Hepatocyte (in vitro differentiated cells): ENCODE measurements at regions not wholly inside any gene's neighbourhood (a gene's known extent, or its start where the extent isn't known, plus 50 kb on each side); places are given as distances from the start of the nearest gene placed in this dataset.

Experiments used
- DNase-seq: peaks from one replicate; pipeline ENCODE4 v3.0.0-alpha.2; 2016; ENCODE audit warnings: low spot score
- H2AFZ ChIP-seq: fragments of 200-600 bp; sonication (generic); 2 replicates; pipeline ENCODE4 v1.6.0; 2016; ENCODE audit warnings: antibody characterized with exemption, mild to moderate bottlenecking
- H3K27ac ChIP-seq: fragments of 200-600 bp; sonication (generic); 2 replicates; pipeline ENCODE4 v1.5.1; 2016; ENCODE audit warnings: mild to moderate bottlenecking
- H3K27me3 ChIP-seq: fragments of 200-600 bp; sonication (generic); 2 replicates; pipeline ENCODE4 v1.6.1; 2016
- H3K36me3 ChIP-seq: fragments of 200-600 bp; sonication (generic); replicated peaks from 2 replicates; pipeline ENCODE4 v1.5.1; 2016; ENCODE audit warnings: low read depth; ENCODE audit not compliant: insufficient read depth
- H3K4me1 ChIP-seq: fragments of 200-600 bp; sonication (generic); 2 replicates; pipeline ENCODE4 v1.5.1; 2016; ENCODE audit warnings: mild to moderate bottlenecking, moderate library complexity; ENCODE audit not compliant: insufficient read depth
- H3K4me2 ChIP-seq: fragments of 200-600 bp; sonication (generic); 2 replicates; pipeline ENCODE4 v1.6.0; 2016
- H3K4me3 ChIP-seq: fragments of 200-600 bp; sonication (generic); 2 replicates; pipeline ENCODE4 v1.5.1; 2016; ENCODE audit warnings: mild to moderate bottlenecking
- H3K79me2 ChIP-seq: fragments of 200-600 bp; sonication (generic); 2 replicates; pipeline ENCODE4 v1.6.0; 2017; ENCODE audit warnings: mild to moderate bottlenecking
- H3K9me2 ChIP-seq: fragments of 200-600 bp; sonication (generic); replicated peaks from 2 replicates; pipeline ENCODE4 v1.6.0; 2017; ENCODE audit warnings: mild to moderate bottlenecking; ENCODE audit not compliant: insufficient read depth
- H3K9me3 ChIP-seq: fragments of 200-600 bp; sonication (generic); 2 replicates; pipeline ENCODE4 v1.5.1; 2016; ENCODE audit warnings: low read depth, mild to moderate bottlenecking
- H4K20me1 ChIP-seq: fragments of 200-600 bp; sonication (generic); 2 replicates; pipeline ENCODE4 v1.6.0; 2016; ENCODE audit warnings: mild to moderate bottlenecking; ENCODE audit not compliant: insufficient read depth, poor library complexity, severe bottlenecking
- EZH2 ChIP-seq: fragments of 200-600 bp; sonication (generic); IDR thresholded peaks from 2 replicates; pipeline ENCODE4 v1.6.1; 2016; ENCODE audit warnings: antibody characterized with exemption, mild to moderate bottlenecking, borderline replicate concordance
- EZH2phosphoT487 ChIP-seq: fragments of 200-600 bp; sonication (generic); IDR thresholded peaks from one replicate; pipeline ENCODE4 v1.6.1; 2018; ENCODE audit warnings: antibody characterized with exemption, mild to moderate bottlenecking, low read depth, moderate library complexity; ENCODE audit not compliant: unreplicated experiment, severe bottlenecking
- WGBS: methylation state at CpG from one replicate; pipeline ENCODE4 v1.1.6; 2016; ENCODE audit warnings: low lambda C conversion rate; ENCODE audit errors: missing lambda C conversion rate; 5-methylcytosine and 5-hydroxymethylcytosine counted together
- TF ChIP-seq, protein P1 (sequence below): fragments of 200-600 bp; sonication (generic); IDR thresholded peaks from 2 replicates; pipeline ENCODE4 v1.5.1; 2016; ENCODE audit warnings: antibody characterized with exemption, mild to moderate bottlenecking; ENCODE audit not compliant: poor library complexity

GRCh38 chr1:98034505-98034904, 113.7 kb upstream of the DPYD start:
- WGBS, result 66% methylated on average over 3 of the region's 3 CpGs
- no peaks in the 10 kb centered on the region for H4K20me1 ChIP-seq
- no peaks in the 10 kb centered on the region for H3K79me2 ChIP-seq
- H3K27me3 ChIP-seq, result no peaks in the 10 kb centered on the region
- no peaks in the 10 kb centered on the region for H3K9me3 ChIP-seq
- TF ChIP-seq EZH2 (no peak), EZH2phosphoT487 (no peak)
- TF ChIP-seq, protein P1, sequence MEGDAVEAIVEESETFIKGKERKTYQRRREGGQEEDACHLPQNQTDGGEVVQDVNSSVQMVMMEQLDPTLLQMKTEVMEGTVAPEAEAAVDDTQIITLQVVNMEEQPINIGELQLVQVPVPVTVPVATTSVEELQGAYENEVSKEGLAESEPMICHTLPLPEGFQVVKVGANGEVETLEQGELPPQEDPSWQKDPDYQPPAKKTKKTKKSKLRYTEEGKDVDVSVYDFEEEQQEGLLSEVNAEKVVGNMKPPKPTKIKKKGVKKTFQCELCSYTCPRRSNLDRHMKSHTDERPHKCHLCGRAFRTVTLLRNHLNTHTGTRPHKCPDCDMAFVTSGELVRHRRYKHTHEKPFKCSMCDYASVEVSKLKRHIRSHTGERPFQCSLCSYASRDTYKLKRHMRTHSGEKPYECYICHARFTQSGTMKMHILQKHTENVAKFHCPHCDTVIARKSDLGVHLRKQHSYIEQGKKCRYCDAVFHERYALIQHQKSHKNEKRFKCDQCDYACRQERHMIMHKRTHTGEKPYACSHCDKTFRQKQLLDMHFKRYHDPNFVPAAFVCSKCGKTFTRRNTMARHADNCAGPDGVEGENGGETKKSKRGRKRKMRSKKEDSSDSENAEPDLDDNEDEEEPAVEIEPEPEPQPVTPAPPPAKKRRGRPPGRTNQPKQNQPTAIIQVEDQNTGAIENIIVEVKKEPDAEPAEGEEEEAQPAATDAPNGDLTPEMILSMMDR, result no peak
- no peak overlapping the region for H3K27ac ChIP-seq
- no peaks in the 10 kb centered on the region for H3K4me1 ChIP-seq
- H3K9me2 ChIP-seq, result no peaks in the 10 kb centered on the region
- H3K4me3 ChIP-seq, result no peak overlapping the region
- no peak for DNase-seq
- H2AFZ ChIP-seq, result no peak overlapping the region
- H3K36me3 ChIP-seq, result no peaks in the 10 kb centered on the region
- no peak overlapping the region for H3K4me2 ChIP-seq

DNA sequence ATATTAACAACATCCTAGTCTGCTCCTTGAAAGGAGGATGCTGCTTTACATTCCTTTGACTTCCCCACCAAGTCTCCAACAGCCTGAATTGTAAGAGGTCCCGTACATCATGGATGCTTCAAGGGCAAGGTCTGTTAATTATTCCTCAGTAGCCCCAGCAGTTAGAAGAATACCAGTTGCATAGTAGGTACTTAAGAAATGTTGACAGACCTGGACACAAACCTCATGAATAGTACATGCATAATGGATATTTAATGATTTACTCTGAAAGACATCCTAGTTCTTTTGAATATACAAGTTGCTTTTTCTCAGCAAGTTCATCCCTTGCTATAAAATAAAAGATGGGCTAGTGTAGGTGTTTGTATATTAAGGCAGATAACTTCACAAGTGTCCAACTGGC, 112.1 kb upstream of the DPYD start:
- Histone ChIP-seq H3K9me3 (no peaks in the 10 kb centered on the region), H3K4me3 (no peak overlapping the region), H3K4me1 (no peaks in the 10 kb centered on the region), H3K79me2 (no peaks in the 10 kb centered on the region), H3K9me2 (no peaks in the 10 kb centered on the region), H3K27me3 (no peaks in the 10 kb centered on the region), H3K4me2 (no peak overlapping the region), H3K36me3 (no peaks in the 10 kb centered on the region), H2AFZ (no peak overlapping the region), H3K27ac (no peak overlapping the region), H4K20me1 (no peaks in the 10 kb centered on the region)
- TF ChIP-seq, protein P1, result no peak
- TF ChIP-seq EZH2phosphoT487 (no peak), EZH2 (no peak)
- WGBS, result 71% methylated on average over 1 of the region's 1 CpG
- no peak for DNase-seq

DNA sequence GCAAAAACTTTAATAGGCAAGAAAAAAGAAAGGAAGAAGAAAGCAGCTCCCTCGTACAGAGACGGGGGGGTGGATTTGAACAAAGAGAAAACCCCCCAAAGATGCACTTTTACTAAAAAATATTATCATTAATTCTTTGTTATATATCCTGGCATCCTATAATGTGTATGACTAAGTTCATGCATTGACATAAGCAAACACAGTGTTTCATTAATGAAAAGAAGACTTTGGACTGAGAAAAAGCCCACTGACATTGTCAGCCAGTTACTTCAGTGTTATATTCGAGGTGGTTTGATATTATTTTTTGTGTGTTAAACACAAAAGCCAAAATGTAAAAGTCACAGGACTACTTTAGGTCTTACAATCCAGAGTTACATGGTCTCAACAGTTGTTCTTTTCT, 110.1 kb upstream of the DPYD start:
- no peaks in the 10 kb centered on the region for H3K9me3 ChIP-seq
- H3K4me1 ChIP-seq, result no peaks in the 10 kb centered on the region
- H3K36me3 ChIP-seq, result no peaks in the 10 kb centered on the region
- no peak overlapping the region for H3K27ac ChIP-seq
- no peak overlapping the region for H3K4me3 ChIP-seq
- no peaks in the 10 kb centered on the region for H3K27me3 ChIP-seq
- H3K4me2 ChIP-seq, result no peak overlapping the region
- 69% methylated on average over 3 of the region's 3 CpGs for WGBS
- H4K20me1 ChIP-seq, result no peaks in the 10 kb centered on the region
- no peaks in the 10 kb centered on the region for H3K9me2 ChIP-seq
- DNase-seq, result no peak
- TF ChIP-seq, protein P1, result no peak
- TF ChIP-seq EZH2 (no peak), EZH2phosphoT487 (no peak)
- H2AFZ ChIP-seq, result no peak overlapping the region
- no peaks in the 10 kb centered on the region for H3K79me2 ChIP-seq

GRCh38 chr1:98030483-98030882, 109.6 kb upstream of the DPYD start:
- no peaks in the 10 kb centered on the region for H3K79me2 ChIP-seq
- H2AFZ ChIP-seq, result no peak overlapping the region
- no peaks in the 10 kb centered on the region for H4K20me1 ChIP-seq
- H3K9me3 ChIP-seq, result no peaks in the 10 kb centered on the region
- no peaks in the 10 kb centered on the region for H3K27me3 ChIP-seq
- H3K4me1 ChIP-seq, result no peaks in the 10 kb centered on the region
- H3K4me3 ChIP-seq, result no peak overlapping the region
- TF ChIP-seq, protein P1, result no peak
- TF ChIP-seq EZH2 (no peak), EZH2phosphoT487 (no peak)
- no peak overlapping the region for H3K27ac ChIP-seq
- no peaks in the 10 kb centered on the region for H3K36me3 ChIP-seq
- H3K4me2 ChIP-seq, result no peak overlapping the region
- no peak for DNase-seq
- H3K9me2 ChIP-seq, result no peaks in the 10 kb centered on the region
